HEK293T (cell line): ENCODE measurements at regions not wholly inside any gene's neighbourhood (a gene's known extent, or its start where the extent isn't known, plus 50 kb on each side); places are given as distances from the start of the nearest gene placed in this dataset.

Experiments
- CTBP1 ChIP-seq: fragments of 450-650 bp; IDR thresholded peaks from 2 replicates; pipeline ENCODE4 v1.6.1; 2016; ENCODE audit warnings: borderline replicate concordance
- ELF4 ChIP-seq: fragments of 450-650 bp; IDR thresholded peaks from 2 replicates; pipeline ENCODE4 v1.6.1; 2017; ENCODE audit warnings: antibody characterized with exemption
- FOXK2 ChIP-seq: fragments of 450-650 bp; IDR thresholded peaks from 2 replicates; pipeline ENCODE4 v1.6.1; 2016; ENCODE audit warnings: mild to moderate bottlenecking
- FOXM1 ChIP-seq: fragments of 450-650 bp; IDR thresholded peaks from 2 replicates; pipeline ENCODE4 v1.6.1; 2017; ENCODE audit warnings: mild to moderate bottlenecking, borderline replicate concordance
- L3MBTL2 ChIP-seq: fragments of 450-650 bp; conservative IDR thresholded peaks from 2 replicates; pipeline ENCODE4 v1.6.1; 2016; ENCODE audit warnings: mild to moderate bottlenecking
- LEF1 ChIP-seq: fragments of 450-650 bp; IDR thresholded peaks from 2 replicates; pipeline ENCODE4 v1.6.1; 2017; ENCODE audit warnings: mild to moderate bottlenecking, borderline replicate concordance
- PKNOX1 ChIP-seq: fragments of 450-650 bp; IDR thresholded peaks from 2 replicates; pipeline ENCODE4 v1.6.1; 2016
- SP1 ChIP-seq: fragments of 450-650 bp; IDR thresholded peaks from 2 replicates; pipeline ENCODE4 v1.6.1; 2017
- SUZ12 ChIP-seq: fragments of 450-650 bp; IDR thresholded peaks from 2 replicates; pipeline ENCODE4 v1.6.1; 2016; ENCODE audit warnings: mild to moderate bottlenecking
- TARDBP ChIP-seq: fragments of 450-650 bp; IDR thresholded peaks from 2 replicates; pipeline ENCODE4 v1.6.1; 2016

DNA sequence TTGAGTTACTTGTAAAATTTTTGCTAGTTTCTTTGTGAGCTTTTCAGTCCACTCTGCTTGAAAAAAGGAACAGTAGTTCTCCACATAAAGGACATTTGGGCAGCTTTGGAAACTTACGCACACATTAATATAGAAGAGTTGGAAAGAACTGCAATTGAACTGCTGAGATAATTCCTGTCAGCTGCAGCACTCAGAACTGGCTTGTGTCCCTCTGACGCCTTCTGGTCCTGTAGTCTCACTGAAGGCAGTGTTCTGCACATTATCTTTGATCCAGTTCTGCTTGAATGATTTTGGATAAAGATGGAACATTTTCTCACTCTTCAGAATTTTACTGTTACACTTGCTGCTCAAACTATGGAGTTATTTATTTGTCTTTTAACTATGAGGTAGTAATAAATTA, 901.9 kb downstream of the OTOL1 start:
- TF ChIP-seq TARDBP (no peak), CTBP1 (no peak), SP1 (no peak), SUZ12 (no peak), LEF1 (no peak), PKNOX1 (no peak), FOXK2 (no peak), L3MBTL2 (no peak), ELF4 (no peak), FOXM1 (no peak)
